ENCODE measurements at regions not wholly inside any gene's neighbourhood (a gene's known extent, or its start where the extent isn't known, plus 50 kb on each side); places are given as distances from the start of the nearest gene placed in this dataset.

GRCh38 chr13:58838615-58839014, 1207.1 kb downstream of the PCDH17 start:
- DNase-seq: no peak

- no peak for DNase-seq
Measured at GRCh38 chr13:58843071-58843470, 1211.5 kb downstream of the PCDH17 start.

GRCh38 chr13:58843567-58843966, 1212.0 kb downstream of the PCDH17 start:
- DNase-seq: no peak

- DNase-seq: no peak
Measured at GRCh38 chr13:58850161-58850560, 1218.6 kb downstream of the PCDH17 start.

- no peak for DNase-seq
Measured at GRCh38 chr13:58852076-58852475, 1220.5 kb downstream of the PCDH17 start.

- DNase-seq: no peak
Measured at GRCh38 chr13:58855283-58855682, 1223.7 kb downstream of the PCDH17 start.

GRCh38 chr13:58858870-58859371, 1227.4 kb downstream of the PCDH17 start:
- DNase-seq: no peak

- no peak for DNase-seq
Measured at GRCh38 chr13:58865286-58865685, 1233.7 kb downstream of the PCDH17 start.

- DNase-seq: no peak
Measured at GRCh38 chr13:58869566-58869965, 1238.0 kb downstream of the PCDH17 start.

GRCh38 chr13:58876473-58876872, 1244.9 kb downstream of the PCDH17 start:
- DNase-seq: no peak

- no peak for DNase-seq
Measured at GRCh38 chr13:58879114-58879513, 1247.6 kb downstream of the PCDH17 start.

GRCh38 chr13:58882516-58882915, 1251.0 kb downstream of the PCDH17 start:
- DNase-seq: no peak

GRCh38 chr13:58883405-58883804, 1251.9 kb downstream of the PCDH17 start:
- DNase-seq: no peak

- DNase-seq: no peak
Measured at GRCh38 chr13:58884353-58885209, 1253.0 kb downstream of the PCDH17 start.

GRCh38 chr13:58889474-58889873, 1257.9 kb downstream of the PCDH17 start:
- no peak for DNase-seq

GRCh38 chr13:58893396-58893795, 1261.9 kb downstream of the PCDH17 start:
- no peak for DNase-seq

GRCh38 chr13:58906329-58907007, 1257.3 kb downstream of the DIAPH3 start:
- DNase-seq: no peak

- no peak for DNase-seq
Measured at GRCh38 chr13:58907347-58907746, 1256.4 kb downstream of the DIAPH3 start.

GRCh38 chr13:58908019-58908679, 1255.6 kb downstream of the DIAPH3 start:
- no peak for DNase-seq

GRCh38 chr13:58919551-58919950, 1244.2 kb downstream of the DIAPH3 start:
- DNase-seq: no peak

GRCh38 chr13:58921129-58921528, 1242.6 kb downstream of the DIAPH3 start:
- no peak for DNase-seq

- no peak for DNase-seq
Measured at GRCh38 chr13:58926858-58927257, 1236.9 kb downstream of the DIAPH3 start.

GRCh38 chr13:58933475-58933874, 1230.3 kb downstream of the DIAPH3 start:
- no peak for DNase-seq

GRCh38 chr13:58935689-58936088, 1228.0 kb downstream of the DIAPH3 start:
- DNase-seq: no peak

All from NCI-H2029 treated with DMSO at 0.1 percent for 48 hours (cell line).